HCT116 (cell line): ENCODE measurements at regions not wholly inside any gene's neighbourhood (a gene's known extent, or its start where the extent isn't known, plus 50 kb on each side); places are given as distances from the start of the nearest gene placed in this dataset.

ENCODE experiments used
- ATAC-seq: fragments of 200-7000 bp; cut with Tn5 transposase; 2 replicates; pipeline ENCODE4 v1.9.1; 2020; ENCODE audit warnings: mild to moderate bottlenecking, moderate library complexity
- BruUV-seq: library from RNA; stranded (reverse); fragments of 400-500 nt; replicated peaks from 2 replicates; lab custom pipeline; 2021; lab: Mats Ljungman, UMichigan
- CTCF ChIA-PET: fragments of 300-600 bp; sonication (Branson Sonifier 250); formaldehyde crosslinking; loops from one replicate; lab custom pipeline; 2021; ENCODE audit warnings: antibody characterized with exemption; lab: Charles Lee
- POLR2A ChIA-PET: fragments of 300-600, 350-600 bp; sonication (Branson Sonifier 250); formaldehyde crosslinking; loops from one replicate; lab custom pipeline; 2021; ENCODE audit warnings: antibody characterized with exemption; lab: Charles Lee
- RAD21 ChIA-PET, 2 experiments: fragments of 300-600 bp; sonication (Branson Sonifier 250); formaldehyde crosslinking; loops; one replicate each; lab custom pipeline; 2023; ENCODE audit warnings: low total read pairs in 2 of 2; ENCODE audit not compliant: uncharacterized antibody in 2 of 2, unreplicated experiment in 2 of 2, low non-redundant PET in 1 of 2; lab: Charles Lee
- DNase-seq: peaks from one replicate; pipeline ENCODE4 v3.0.0-alpha.2; 2010; ENCODE audit warnings: low read depth, low spot score
- H2AFZ ChIP-seq: fragments of 200-600 bp; shearing (Covaris generic), sonication (generic); 2 replicates; pipeline ENCODE4 v1.6.1; 2017; ENCODE audit warnings: low read depth, mixed run types, mixed read lengths, antibody characterized with exemption, low read length; ENCODE audit not compliant: poor library complexity, severe bottlenecking
- H3K27ac ChIP-seq: 2 replicates; pipeline ENCODE4 v1.5.1; 2012; ENCODE audit warnings: low read depth, low read length
- H3K27me3 ChIP-seq: fragments of 200-600 bp; sonication (generic); 2 replicates; pipeline ENCODE4 v1.6.1; 2016; ENCODE audit warnings: mixed run types, low read length, mixed read lengths; ENCODE audit not compliant: insufficient read depth
- H3K36me3 ChIP-seq, 2 experiments: fragments of 200-500 bp in 1 of 2; fragments of 200-600 bp in 1 of 2; sonication (Bioruptor generic) in 1 of 2; sonication (generic) in 1 of 2; 2 replicates each; pipeline versions ENCODE4 v1.5.1 to v1.6.1; 2014 to 2016; ENCODE audit warnings: low read length in 2 of 2, inconsistent platforms in 1 of 2, mixed read lengths in 1 of 2, mixed run types in 1 of 2; ENCODE audit not compliant: insufficient read depth in 2 of 2, control insufficient read depth in 1 of 2
- H3K4me1 ChIP-seq, 2 experiments: fragments of 200-600 bp in 1 of 2; sonication (generic) in 1 of 2; 2 replicates each; pipeline versions ENCODE4 v1.5.1 to v1.6.1; 2012 to 2017; ENCODE audit warnings: low read length in 2 of 2, inconsistent platforms in 1 of 2, mild to moderate bottlenecking in 1 of 2, mixed read lengths in 1 of 2, mixed run types in 1 of 2, moderate library complexity in 1 of 2; ENCODE audit not compliant: insufficient read depth in 2 of 2, control insufficient read depth in 1 of 2
- H3K4me2 ChIP-seq: fragments of 200-600 bp; sonication (generic); 2 replicates; pipeline ENCODE4 v1.6.1; 2017; ENCODE audit warnings: mixed run types, low read length, mixed read lengths
- H3K4me3 ChIP-seq, 2 experiments: fragments of 200-600 bp in 1 of 2; sonication (generic) in 1 of 2; replicated peaks in 1 of 2; 2 replicates each; pipeline ENCODE4 v1.5.1; 2011 to 2016; ENCODE audit warnings: low read length in 2 of 2, control low read depth in 1 of 2, low read depth in 1 of 2, mild to moderate bottlenecking in 1 of 2, mixed read lengths in 1 of 2, mixed run types in 1 of 2
- H3K79me2 ChIP-seq: fragments of 200-600 bp; sonication (generic); 2 replicates; pipeline ENCODE4 v1.6.1; 2017; ENCODE audit warnings: mild to moderate bottlenecking, mixed run types, low read length, moderate library complexity, mixed read lengths; ENCODE audit not compliant: insufficient read depth
- H3K9ac ChIP-seq: fragments of 200-600 bp; sonication (generic); 2 replicates; pipeline ENCODE4 v1.6.1; 2016; ENCODE audit warnings: low read length, mixed read lengths
- H3K9me2 ChIP-seq: fragments of 200-600 bp; sonication (generic), shearing (Covaris generic); 2 replicates; pipeline ENCODE4 v1.6.1; 2017; ENCODE audit warnings: mixed run types, mild to moderate bottlenecking, moderate library complexity; ENCODE audit not compliant: insufficient read depth
- H3K9me3 ChIP-seq, 2 experiments: fragments of 200-500 bp in 1 of 2; fragments of 200-600 bp in 1 of 2; sonication (Bioruptor generic) in 1 of 2; sonication (generic) in 1 of 2; 2 replicates each; pipeline ENCODE4 v1.6.1; 2014 to 2017; ENCODE audit warnings: low read length in 2 of 2, mixed read lengths in 2 of 2, inconsistent platforms in 1 of 2, low read depth in 1 of 2, mild to moderate bottlenecking in 1 of 2, mixed run types in 1 of 2, moderate library complexity in 1 of 2; ENCODE audit not compliant: control insufficient read depth in 1 of 2, insufficient read depth in 1 of 2
- H4K20me1 ChIP-seq: fragments of 200-600 bp; sonication (generic), shearing (Covaris generic); 2 replicates; pipeline ENCODE4 v1.6.1; 2017; ENCODE audit warnings: mixed run types, mild to moderate bottlenecking, moderate library complexity; ENCODE audit not compliant: insufficient read depth
- CBX3 ChIP-seq: IDR thresholded peaks from 2 replicates; pipeline ENCODE4 v1.6.1; 2012; ENCODE audit warnings: low read depth
- EZH2phosphoT487 ChIP-seq: fragments of 200-600 bp; IDR thresholded peaks from 2 replicates; pipeline ENCODE4 v1.6.1; 2018; ENCODE audit warnings: antibody characterized with exemption, borderline replicate concordance
- POLR2A ChIP-seq: IDR thresholded peaks from 2 replicates; pipeline ENCODE4 v1.7.0; 2011; ENCODE audit warnings: borderline replicate concordance; ENCODE audit not compliant: insufficient read depth, insufficient read length; ENCODE audit errors: extremely low read depth
- POLR2AphosphoS5 ChIP-seq: IDR thresholded peaks from 2 replicates; pipeline ENCODE4 v1.6.1; 2011; ENCODE audit warnings: mild to moderate bottlenecking, low read depth, low read length, moderate library complexity
- RAD21 ChIP-seq: IDR thresholded peaks from 2 replicates; pipeline ENCODE4 v1.6.1; 2012; ENCODE audit warnings: low read depth, mild to moderate bottlenecking
- SRF ChIP-seq: IDR thresholded peaks from 2 replicates; pipeline ENCODE4 v1.6.1; 2012; ENCODE audit warnings: low read depth
- TCF7L2 ChIP-seq: IDR thresholded peaks from 2 replicates; pipeline ENCODE4 v1.7.0; 2011; ENCODE audit warnings: borderline replicate concordance, inconsistent platforms; ENCODE audit not compliant: insufficient read depth, insufficient read length; ENCODE audit errors: extremely low read depth
- intact Hi-C: fragments of 100-400 bp; cut with micrococcal nuclease; formaldehyde crosslinking; loops from 2 replicates; pipeline ENCODE4 v1.10.0; 2022
- TF ChIP-seq, protein P1 (sequence below): IDR thresholded peaks from 2 replicates; pipeline ENCODE4 v1.6.1; 2012

DNA sequence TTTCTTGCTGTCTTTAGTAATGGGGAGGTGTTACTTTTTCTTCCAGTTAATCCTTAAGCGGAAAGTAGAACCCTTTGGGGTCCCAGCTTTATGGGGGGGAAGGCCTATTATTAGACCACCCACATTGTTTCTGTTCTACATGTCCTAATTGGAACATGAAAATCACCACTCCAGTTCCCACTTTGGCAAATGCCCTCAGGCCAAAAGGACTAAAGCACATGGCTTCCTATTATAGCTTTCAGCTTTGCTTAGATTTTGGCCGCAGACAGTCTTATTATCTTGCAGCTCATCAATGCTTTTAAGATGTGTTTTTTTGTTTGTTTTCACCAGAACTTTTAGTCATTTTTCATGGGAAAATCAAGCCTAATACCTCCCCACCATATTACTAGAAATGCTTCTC, 296.8 kb upstream of the ANKH start:
- H3K4me2 ChIP-seq: no peak overlapping the region
- RAD21 ChIA-PET: no interaction called here
- no peak overlapping the region for H3K27ac ChIP-seq
- intact Hi-C loops: no loop called here
- H3K9me3 ChIP-seq: no peaks in the 10 kb centered on the region; a peak in 1 of 4 replicates
- no peaks in the 10 kb centered on the region; a peak in 1 of 4 replicates for H3K36me3 ChIP-seq
- ATAC-seq: no peak
- no peak overlapping the region for H2AFZ ChIP-seq
- H3K4me3 ChIP-seq: no peak overlapping the region
- H3K4me1 ChIP-seq: no peaks in the 10 kb centered on the region
- no TSS peak for BruUV-seq
- H3K27me3 ChIP-seq: no peaks in the 10 kb centered on the region
- CTCF ChIA-PET: no interaction called here
- H4K20me1 ChIP-seq: no peaks in the 10 kb centered on the region
- TF ChIP-seq EZH2phosphoT487 (no peak), POLR2A (no peak), SRF (no peak), CBX3 (no peak), TCF7L2 (no peak)
- TF ChIP-seq, protein P1, sequence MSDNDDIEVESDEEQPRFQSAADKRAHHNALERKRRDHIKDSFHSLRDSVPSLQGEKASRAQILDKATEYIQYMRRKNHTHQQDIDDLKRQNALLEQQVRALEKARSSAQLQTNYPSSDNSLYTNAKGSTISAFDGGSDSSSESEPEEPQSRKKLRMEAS: no peak
- POLR2A ChIA-PET: no interaction called here
- no peak for DNase-seq
- no peaks in the 10 kb centered on the region for H3K79me2 ChIP-seq
- H3K9me2 ChIP-seq: no peaks in the 10 kb centered on the region
- H3K9ac ChIP-seq: no peak overlapping the region

DNA sequence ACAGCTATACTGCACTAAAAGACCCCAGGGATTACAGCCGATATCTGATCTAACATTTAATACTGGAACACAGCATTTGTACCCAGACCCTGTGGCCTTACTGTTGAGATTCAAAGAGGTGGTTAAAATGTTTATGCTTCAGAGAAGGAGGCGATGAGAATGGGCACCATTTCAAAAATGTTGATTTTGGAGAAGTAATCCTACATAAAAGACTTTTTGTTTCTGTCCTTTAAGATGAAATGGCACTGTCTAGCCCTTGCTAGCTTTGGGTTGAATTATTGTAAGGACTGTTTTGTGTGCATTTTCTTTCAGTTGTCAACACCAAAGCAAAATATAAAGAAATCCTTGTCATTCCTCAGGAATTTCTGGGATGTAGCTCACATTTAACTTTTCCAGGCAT, 288.5 kb upstream of the ANKH start:
- no peaks in the 10 kb centered on the region for H3K79me2 ChIP-seq
- intact Hi-C loops: no loop called here
- H3K27me3 ChIP-seq: no peaks in the 10 kb centered on the region
- ChIA-PET RAD21 (no interaction called here), CTCF (no interaction called here), POLR2A (no interaction called here)
- no peaks in the 10 kb centered on the region for H3K4me1 ChIP-seq
- no peaks in the 10 kb centered on the region for H4K20me1 ChIP-seq
- no peak overlapping the region for H2AFZ ChIP-seq
- H3K27ac ChIP-seq: no peak overlapping the region
- no peak overlapping the region for H3K4me3 ChIP-seq
- no TSS peak for BruUV-seq
- H3K9ac ChIP-seq: no peak overlapping the region
- H3K9me2 ChIP-seq: no peaks in the 10 kb centered on the region
- DNase-seq (no peak), ATAC-seq (no peak)
- peaks cover 0 to 5% of the 10 kb centered on the region in 2 experiments; a peak in 1 of 4 replicates for H3K9me3 ChIP-seq
- H3K36me3 ChIP-seq: no peaks in the 10 kb centered on the region
- TF ChIP-seq RAD21 (no peak), POLR2AphosphoS5 (no peak)
- H3K4me2 ChIP-seq: no peak overlapping the region
